ENCODE measurements at regions not wholly inside any gene's neighbourhood (a gene's known extent, or its start where the extent isn't known, plus 50 kb on each side); places are given as distances from the start of the nearest gene placed in this dataset.

GRCh38 chr10:6654571-6654970 lies 74.5 kb upstream of the PRKCQ start:
- H3K4me3 ChIP-seq (replicated peaks; ENCODE audit: low read depth, low read length) = no peak overlapping the region
- no peak for TF ChIP-seq CTCF (IDR thresholded peaks at IDR 0.05; ENCODE audit: low read depth, low read length, missing control alignments)
- DNase-seq (ENCODE audit: extremely low read depth, low read depth) = no peak

GRCh38 chr10:6650586-6650985 lies 70.5 kb upstream of the PRKCQ start:
- TF ChIP-seq CTCF (IDR thresholded peaks at IDR 0.05; ENCODE audit: low read depth, low read length, missing control alignments) = no peak

GRCh38 chr10:6649903-6650302 lies 69.8 kb upstream of the PRKCQ start:
- TF ChIP-seq CTCF (IDR thresholded peaks at IDR 0.05; ENCODE audit: low read depth, low read length, missing control alignments) = no peak
- no peak overlapping the region for H3K4me3 ChIP-seq (replicated peaks; ENCODE audit: low read depth, low read length)
- DNase-seq (ENCODE audit: extremely low read depth, low read depth) = no peak

More at GRCh38 chr10:6650586-6650985, 70.5 kb upstream of the PRKCQ start:
- H3K4me3 ChIP-seq (replicated peaks; ENCODE audit: low read depth, low read length) = no peak overlapping the region
- no peak for DNase-seq (ENCODE audit: extremely low read depth, low read depth)

- H3K4me3 ChIP-seq (replicated peaks; ENCODE audit: low read depth, low read length) = no peak overlapping the region
- no peak for DNase-seq (ENCODE audit: extremely low read depth, low read depth)
- TF ChIP-seq CTCF (IDR thresholded peaks at IDR 0.05; ENCODE audit: low read depth, low read length, missing control alignments) = no peak
Measured at GRCh38 chr10:6648894-6649720, 69.0 kb upstream of the PRKCQ start.

GRCh38 chr10:6647811-6648526 lies 67.9 kb upstream of the PRKCQ start:
- peak; percentile 84 for TF ChIP-seq CTCF (IDR thresholded peaks at IDR 0.05; ENCODE audit: low read depth, low read length, missing control alignments)
- DNase-seq (ENCODE audit: extremely low read depth, low read depth) = peak; percentile 14
- no peak overlapping the region for H3K4me3 ChIP-seq (replicated peaks; ENCODE audit: low read depth, low read length)

GRCh38 chr10:6643962-6644361 lies 63.9 kb upstream of the PRKCQ start:
- no peak overlapping the region for H3K4me3 ChIP-seq (replicated peaks; ENCODE audit: low read depth, low read length)
- TF ChIP-seq CTCF (IDR thresholded peaks at IDR 0.05; ENCODE audit: low read depth, low read length, missing control alignments) = no peak
- no peak for DNase-seq (ENCODE audit: extremely low read depth, low read depth)

Data from HFF-Myc (cell line).